Sigmoid colon (tissue), 6 donors: ENCODE measurements at regions not wholly inside any gene's neighbourhood (a gene's known extent, or its start where the extent isn't known, plus 50 kb on each side); places are given as distances from the start of the nearest gene placed in this dataset.

Source experiments
- DNase-seq: peaks from one replicate; pipeline ENCODE4 v3.0.0-alpha.2; 2019
- H3K27ac ChIP-seq, 4 donors: fragments of 200-600 bp; sonication (generic); one replicate each; pipeline ENCODE4 v1.5.1; 2016 to 2019; ENCODE audit warnings: mild to moderate bottlenecking in 1 of 4
- H3K27me3 ChIP-seq, 3 donors: fragments of 200-600 bp; sonication (generic); one replicate each; pipeline ENCODE4 v1.5.1; 2019; ENCODE audit warnings: mild to moderate bottlenecking in 1 of 3
- H3K36me3 ChIP-seq, 4 donors: fragments of 200-600 bp; sonication (generic); one replicate each; pipeline ENCODE4 v1.5.1; 2016 to 2019
- H3K4me1 ChIP-seq, 4 donors: fragments of 200-600 bp; sonication (generic); one replicate each; pipeline ENCODE4 v1.5.1; 2017 to 2019
- H3K4me3 ChIP-seq, 4 donors: fragments of 200-600 bp; sonication (generic); one replicate each; pipeline ENCODE4 v1.5.1; 2017 to 2019; ENCODE audit warnings: mild to moderate bottlenecking in 2 of 4, moderate library complexity in 1 of 4
- H3K9me3 ChIP-seq, 4 donors: fragments of 200-600 bp in 3 of 4; sonication (generic) in 3 of 4; one replicate each; pipeline versions ENCODE4 v1.5.1 to v1.6.1; 2013 to 2019
- EP300 ChIP-seq, 4 donors: sonication (generic); formaldehyde crosslinking; IDR thresholded peaks; one replicate each; pipeline ENCODE4 v1.6.1; 2017; ENCODE audit warnings: antibody characterized with exemption in 4 of 4
- POLR2A ChIP-seq, 2 donors: fragments of 450-650 bp; IDR thresholded peaks; one replicate each; pipeline ENCODE4 v1.6.1; 2016; ENCODE audit warnings: antibody characterized with exemption in 2 of 2, mild to moderate bottlenecking in 2 of 2, moderate library complexity in 2 of 2
- POLR2AphosphoS5 ChIP-seq, 4 donors: sonication (generic); formaldehyde crosslinking; IDR thresholded peaks; one replicate each; pipeline ENCODE4 v1.6.1; 2017; ENCODE audit warnings: antibody characterized with exemption in 4 of 4
- WGBS, 2 donors: extraction: QIAGEN DNeasy Blood & Tissue Kit; methylation state at CpG; one replicate each; pipeline ENCODE4 v1.1.7; 2013; 5-methylcytosine and 5-hydroxymethylcytosine counted together
- intact Hi-C: fragments of 100-400 bp; cut with DNase I; formaldehyde crosslinking; loops from one replicate; pipeline ENCODE4 v1.15.1; 2023
- TF ChIP-seq, protein P1 (sequence below), 4 experiments: fragments of 450-650 bp in 3 of 4; fragments of 200-600 bp in 1 of 4; IDR thresholded peaks; one replicate each; pipeline ENCODE4 v1.5.1; 2016 to 2019; ENCODE audit warnings: antibody characterized with exemption in 4 of 4, mild to moderate bottlenecking in 3 of 4, moderate library complexity in 2 of 4
- donor health status: healthy with polysubstance abuse.
- donor health status: healthy.

DNA sequence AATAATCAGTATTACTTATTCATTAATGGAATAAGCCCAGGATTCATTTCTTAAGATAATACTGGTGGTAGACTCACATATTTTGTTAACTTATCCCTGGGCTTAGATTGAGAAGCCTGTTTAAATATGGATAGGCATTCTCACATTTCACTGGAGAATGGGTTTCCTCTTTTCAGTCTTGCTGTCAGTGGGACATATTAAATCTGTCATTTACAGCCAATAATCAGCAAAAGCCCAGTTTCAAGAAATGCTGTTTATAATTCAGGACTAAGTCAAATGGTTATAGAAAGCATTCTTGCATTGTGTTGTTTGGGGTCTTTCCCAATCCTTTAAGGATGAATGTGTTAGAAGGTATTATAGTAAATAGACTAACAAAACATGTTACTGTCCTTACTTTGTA is 143.7 kb upstream of the NAALADL2 start:
- Histone ChIP-seq H3K4me3 (no peak overlapping the region), H3K36me3 (no peaks in the 10 kb centered on the region), H3K27ac (no peak overlapping the region), H3K27me3 (no peaks in the 10 kb centered on the region), H3K4me1 (no peaks in the 10 kb centered on the region), H3K9me3 (no peaks in the 10 kb centered on the region)
- intact Hi-C loops, result no loop called here
- DNase-seq, result no peak
- no peak for TF ChIP-seq POLR2AphosphoS5 (IDR thresholded peaks at IDR 0.05)
- no peak for TF ChIP-seq POLR2A (IDR thresholded peaks at IDR 0.05)
- TF ChIP-seq EP300 (IDR thresholded peaks at IDR 0.05), result no peak
- TF ChIP-seq, protein P1, sequence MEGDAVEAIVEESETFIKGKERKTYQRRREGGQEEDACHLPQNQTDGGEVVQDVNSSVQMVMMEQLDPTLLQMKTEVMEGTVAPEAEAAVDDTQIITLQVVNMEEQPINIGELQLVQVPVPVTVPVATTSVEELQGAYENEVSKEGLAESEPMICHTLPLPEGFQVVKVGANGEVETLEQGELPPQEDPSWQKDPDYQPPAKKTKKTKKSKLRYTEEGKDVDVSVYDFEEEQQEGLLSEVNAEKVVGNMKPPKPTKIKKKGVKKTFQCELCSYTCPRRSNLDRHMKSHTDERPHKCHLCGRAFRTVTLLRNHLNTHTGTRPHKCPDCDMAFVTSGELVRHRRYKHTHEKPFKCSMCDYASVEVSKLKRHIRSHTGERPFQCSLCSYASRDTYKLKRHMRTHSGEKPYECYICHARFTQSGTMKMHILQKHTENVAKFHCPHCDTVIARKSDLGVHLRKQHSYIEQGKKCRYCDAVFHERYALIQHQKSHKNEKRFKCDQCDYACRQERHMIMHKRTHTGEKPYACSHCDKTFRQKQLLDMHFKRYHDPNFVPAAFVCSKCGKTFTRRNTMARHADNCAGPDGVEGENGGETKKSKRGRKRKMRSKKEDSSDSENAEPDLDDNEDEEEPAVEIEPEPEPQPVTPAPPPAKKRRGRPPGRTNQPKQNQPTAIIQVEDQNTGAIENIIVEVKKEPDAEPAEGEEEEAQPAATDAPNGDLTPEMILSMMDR (IDR thresholded peaks at IDR 0.05), result no peak

DNA sequence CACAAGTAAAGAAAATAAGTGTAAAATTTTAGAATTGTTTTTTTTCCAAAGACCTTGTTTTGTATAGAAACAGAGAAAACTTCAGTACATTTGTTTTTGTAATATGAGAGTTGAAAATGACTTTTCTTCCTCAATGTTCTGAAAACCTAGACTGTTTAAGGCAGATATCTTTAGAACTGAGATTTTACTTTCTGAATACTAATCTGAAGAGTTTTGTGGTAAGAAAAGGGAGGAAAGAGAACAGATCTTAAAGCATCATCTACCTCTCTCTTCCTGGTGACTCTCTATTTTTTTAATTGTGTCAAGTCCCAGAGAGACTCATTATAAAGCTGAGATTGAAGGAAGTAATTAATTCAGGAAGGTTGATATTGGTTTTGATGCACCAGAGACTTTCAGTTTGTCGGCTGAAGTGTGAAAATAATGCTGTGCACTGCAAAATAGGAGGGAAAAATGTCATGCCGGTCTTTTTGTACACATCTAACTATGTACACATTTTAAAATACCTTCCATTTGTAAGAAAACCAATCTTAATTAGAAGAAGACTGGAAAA is 142.1 kb upstream of the NAALADL2 start:
- H3K4me3 ChIP-seq, result no peak overlapping the region
- TF ChIP-seq, protein P1 (IDR thresholded peaks at IDR 0.05), result no peak
- no peak for TF ChIP-seq EP300 (IDR thresholded peaks at IDR 0.05)
- TF ChIP-seq POLR2A (IDR thresholded peaks at IDR 0.05), result no peak
- TF ChIP-seq POLR2AphosphoS5 (IDR thresholded peaks at IDR 0.05), result no peak
- DNase-seq, result no peak
- WGBS, 2 donors, result 88 to 91% methylated on average over 2 of the region's 2 CpGs
- no peaks in the 10 kb centered on the region for H3K9me3 ChIP-seq
- H3K27me3 ChIP-seq, result no peaks in the 10 kb centered on the region
- no peaks in the 10 kb centered on the region for H3K36me3 ChIP-seq
- H3K4me1 ChIP-seq, result no peaks in the 10 kb centered on the region
- intact Hi-C loops, result no loop called here
- no peak overlapping the region for H3K27ac ChIP-seq

DNA sequence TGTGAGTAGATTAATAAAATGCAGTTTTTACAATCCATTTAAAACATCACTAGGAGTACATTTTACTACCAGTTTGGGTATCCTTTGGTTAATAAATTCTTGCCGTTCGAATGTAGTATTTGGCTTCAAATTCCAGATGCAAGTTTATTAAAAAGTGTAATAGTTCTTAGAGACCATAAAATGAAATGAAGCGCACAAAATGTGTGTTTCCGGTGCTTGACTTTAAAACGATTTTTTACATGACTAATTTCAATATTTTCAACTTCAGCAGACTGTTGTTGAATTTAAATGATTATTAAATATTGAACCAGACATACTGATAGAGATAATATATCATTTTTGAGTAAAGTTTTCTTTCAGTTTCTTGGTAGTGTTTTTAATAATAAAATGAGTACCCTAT is 138.4 kb upstream of the NAALADL2 start:
- TF ChIP-seq POLR2A (IDR thresholded peaks at IDR 0.05) (no peak), EP300 (IDR thresholded peaks at IDR 0.05) (no peak), POLR2AphosphoS5 (IDR thresholded peaks at IDR 0.05) (no peak)
- TF ChIP-seq, protein P1 (IDR thresholded peaks at IDR 0.05), result no peak
- WGBS, 2 donors, result 90 to 94% methylated on average over 5 of the region's 5 CpGs
- H3K27me3 ChIP-seq, result no peaks in the 10 kb centered on the region
- intact Hi-C loops, result no loop called here
- no peak overlapping the region for H3K4me3 ChIP-seq
- no peaks in the 10 kb centered on the region for H3K36me3 ChIP-seq
- H3K9me3 ChIP-seq, result no peaks in the 10 kb centered on the region
- DNase-seq, result no peak
- no peak overlapping the region for H3K27ac ChIP-seq
- H3K4me1 ChIP-seq, result no peaks in the 10 kb centered on the region

DNA sequence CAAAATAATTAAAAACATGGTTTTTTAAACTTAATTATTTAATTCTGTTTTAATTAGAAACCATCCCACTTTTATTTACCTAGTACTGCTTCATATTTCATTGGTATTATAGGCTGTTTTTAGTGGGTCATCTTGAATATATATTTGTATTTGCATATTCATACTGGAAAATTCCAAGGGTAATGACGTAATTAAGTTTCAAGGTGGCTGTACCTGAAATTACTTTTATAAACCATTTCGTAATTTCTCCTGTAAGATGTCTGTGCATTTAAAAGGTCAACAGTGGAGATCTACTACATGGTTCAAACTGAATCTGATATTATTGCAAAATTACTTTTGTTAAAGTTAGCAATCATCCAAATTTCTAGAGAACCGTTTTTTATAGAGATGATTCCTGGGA is 133.8 kb upstream of the NAALADL2 start:
- H3K4me1 ChIP-seq, result no peaks in the 10 kb centered on the region
- no peaks in the 10 kb centered on the region for H3K36me3 ChIP-seq
- H3K4me3 ChIP-seq, result no peak overlapping the region
- no peak for DNase-seq
- TF ChIP-seq, protein P1 (IDR thresholded peaks at IDR 0.05), result no peak
- TF ChIP-seq POLR2A (IDR thresholded peaks at IDR 0.05), result no peak
- no peak for TF ChIP-seq EP300 (IDR thresholded peaks at IDR 0.05)
- no peak for TF ChIP-seq POLR2AphosphoS5 (IDR thresholded peaks at IDR 0.05)
- WGBS, 2 donors, result 91 to 93% methylated on average over 3 of the region's 3 CpGs
- no peaks in the 10 kb centered on the region for H3K9me3 ChIP-seq
- intact Hi-C loops, result no loop called here
- no peak overlapping the region for H3K27ac ChIP-seq
- H3K27me3 ChIP-seq, result no peaks in the 10 kb centered on the region

DNA sequence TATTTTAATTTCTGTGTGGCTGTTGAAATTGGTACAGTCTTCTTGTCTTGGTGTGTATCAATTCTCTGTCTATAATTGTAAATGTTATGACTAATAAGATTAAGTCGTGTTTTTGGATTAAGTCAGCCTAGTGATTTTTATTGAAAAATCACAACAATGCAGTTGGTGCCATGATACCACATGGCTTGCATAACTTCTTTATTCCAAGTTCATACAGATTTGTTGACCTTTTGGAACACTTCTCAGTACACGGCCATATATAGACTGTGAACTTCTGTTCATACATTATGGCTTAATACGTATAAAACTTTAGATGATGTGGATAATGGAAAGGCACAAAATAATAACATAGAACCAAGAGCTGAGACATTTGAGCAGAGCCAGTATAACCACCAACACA is 121.2 kb upstream of the NAALADL2 start:
- Histone ChIP-seq H3K9me3 (no peaks in the 10 kb centered on the region), H3K27ac (no peak overlapping the region), H3K4me1 (no peaks in the 10 kb centered on the region), H3K27me3 (no peaks in the 10 kb centered on the region), H3K36me3 (no peaks in the 10 kb centered on the region), H3K4me3 (no peak overlapping the region)
- no peak for DNase-seq
- TF ChIP-seq POLR2A (IDR thresholded peaks at IDR 0.05) (no peak), EP300 (IDR thresholded peaks at IDR 0.05) (no peak), POLR2AphosphoS5 (IDR thresholded peaks at IDR 0.05) (no peak)
- TF ChIP-seq, protein P1 (IDR thresholded peaks at IDR 0.05), result no peak
- WGBS, 2 donors, result 79 to 82% methylated on average over 3 of the region's 3 CpGs
- intact Hi-C loops, result no loop called here
